HG02759 (cell line): ENCODE measurements at regions not wholly inside any gene's neighbourhood (a gene's known extent, or its start where the extent isn't known, plus 50 kb on each side); places are given as distances from the start of the nearest gene placed in this dataset.
"Not testable (repeated sequence)": the region's sequence is repeated elsewhere in the genome, so short reads cannot be mapped to it uniquely, and the experiment has no call there.

Source experiments
- ATAC-seq: cut with Tn5 transposase; IDR thresholded peaks from one replicate; pipeline ENCODE4 v1.9.1; 2021; ENCODE audit warnings: mild to moderate bottlenecking, moderate library complexity; ENCODE audit not compliant: unreplicated experiment

GRCh38 chr1:199930067-199930466 lies 97.4 kb upstream of the NR5A2 start:
- not testable (repeated sequence) for ATAC-seq

GRCh38 chr1:199931666-199932377 lies 95.7 kb upstream of the NR5A2 start:
- no peak for ATAC-seq

GRCh38 chr1:199932462-199932861 lies 95.0 kb upstream of the NR5A2 start:
- ATAC-seq, result no peak

- ATAC-seq, result no peak
Measured at GRCh38 chr1:199936441-199936840, 91.1 kb upstream of the NR5A2 start.

- no peak for ATAC-seq
Measured at GRCh38 chr1:199937161-199937560, 90.3 kb upstream of the NR5A2 start.

DNA sequence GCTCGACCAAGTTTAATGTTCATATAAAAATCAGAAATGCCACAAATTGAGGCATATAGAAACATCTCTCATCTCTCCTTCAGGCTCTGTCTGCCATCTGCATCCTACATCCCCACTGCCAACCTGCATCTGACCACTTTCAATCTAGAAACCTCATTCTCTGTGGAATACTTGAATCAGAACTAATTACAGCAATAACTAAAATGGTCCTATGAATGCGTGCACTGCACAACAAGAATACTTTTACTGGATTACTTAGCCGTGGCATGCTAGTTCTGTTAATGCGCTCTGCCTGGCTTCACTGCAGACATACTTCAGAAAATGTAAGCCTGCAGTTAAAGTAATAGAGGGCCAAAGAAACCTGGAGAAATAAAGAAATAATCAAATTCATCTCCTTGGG lies 89.8 kb upstream of the NR5A2 start:
- ATAC-seq, result no peak

GRCh38 chr1:199944986-199945385 lies 82.5 kb upstream of the NR5A2 start:
- ATAC-seq, result no peak

DNA sequence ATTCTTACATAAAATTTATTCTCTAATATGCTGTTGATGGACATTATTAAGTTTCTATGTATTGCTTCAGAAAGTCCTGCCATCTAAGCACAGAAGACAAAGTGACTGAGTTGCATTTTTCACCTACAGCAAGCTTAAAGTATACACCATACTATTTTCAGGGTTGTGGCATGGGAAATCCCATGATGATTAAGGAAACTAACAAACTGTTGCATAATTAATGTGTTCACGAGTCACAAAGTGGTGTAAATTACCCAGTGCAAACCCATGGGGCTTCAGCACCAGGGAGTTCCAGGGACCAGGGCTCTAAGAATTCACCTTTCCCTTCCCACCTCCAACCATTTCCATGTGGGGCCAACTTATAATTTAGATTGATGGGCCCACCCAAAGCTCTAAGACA lies 81.9 kb upstream of the NR5A2 start:
- no peak for ATAC-seq

- ATAC-seq, result no peak
Measured at GRCh38 chr1:199946305-199947155, 81.0 kb upstream of the NR5A2 start.

- no peak for ATAC-seq
Measured at GRCh38 chr1:199948587-199949280, 78.8 kb upstream of the NR5A2 start.

DNA sequence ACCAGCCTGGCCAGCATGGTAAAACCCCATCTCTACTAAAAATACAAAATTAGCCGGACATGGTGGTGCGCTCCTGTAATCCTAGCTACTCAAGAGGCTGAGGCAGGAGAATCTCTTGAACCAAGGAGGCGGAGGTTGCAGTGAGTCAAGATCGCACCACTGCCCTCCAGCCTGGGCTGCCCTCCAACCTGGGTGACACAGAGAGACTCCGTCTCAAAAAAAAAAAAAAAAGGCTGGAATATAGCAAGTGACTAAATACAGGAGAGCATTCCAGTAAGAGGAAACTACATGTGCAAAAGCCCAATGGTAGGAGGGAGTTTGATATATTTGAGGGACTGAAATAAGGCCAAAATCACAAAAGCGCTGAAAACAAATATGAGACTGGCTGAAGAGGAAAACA lies 76.5 kb upstream of the NR5A2 start:
- ATAC-seq, result not testable (repeated sequence)

GRCh38 chr1:199953651-199954050 lies 73.9 kb upstream of the NR5A2 start:
- ATAC-seq, result no peak

- ATAC-seq, result no peak
Measured at GRCh38 chr1:199954699-199955098, 72.8 kb upstream of the NR5A2 start.

DNA sequence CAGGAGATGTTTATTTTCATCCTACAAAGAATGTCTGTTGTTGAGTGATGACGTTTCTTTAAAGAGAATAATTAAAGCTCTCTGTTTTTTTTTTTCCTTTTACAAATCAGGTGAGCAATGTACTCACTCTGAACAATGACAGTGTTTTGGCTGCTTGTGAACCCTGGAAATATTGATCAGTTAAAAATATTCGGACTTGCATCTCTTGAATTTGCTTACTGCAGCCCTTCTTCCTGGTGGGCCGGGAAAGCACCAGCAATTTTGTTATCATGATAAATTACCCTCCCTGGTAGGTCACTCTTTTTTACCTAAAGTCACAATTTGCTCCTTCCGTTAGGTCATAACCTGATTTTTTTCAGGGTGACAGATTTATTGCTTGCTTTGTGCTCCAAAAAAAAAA lies 72.3 kb upstream of the NR5A2 start:
- no peak for ATAC-seq

GRCh38 chr1:199956005-199956404 lies 71.5 kb upstream of the NR5A2 start:
- no peak for ATAC-seq

DNA sequence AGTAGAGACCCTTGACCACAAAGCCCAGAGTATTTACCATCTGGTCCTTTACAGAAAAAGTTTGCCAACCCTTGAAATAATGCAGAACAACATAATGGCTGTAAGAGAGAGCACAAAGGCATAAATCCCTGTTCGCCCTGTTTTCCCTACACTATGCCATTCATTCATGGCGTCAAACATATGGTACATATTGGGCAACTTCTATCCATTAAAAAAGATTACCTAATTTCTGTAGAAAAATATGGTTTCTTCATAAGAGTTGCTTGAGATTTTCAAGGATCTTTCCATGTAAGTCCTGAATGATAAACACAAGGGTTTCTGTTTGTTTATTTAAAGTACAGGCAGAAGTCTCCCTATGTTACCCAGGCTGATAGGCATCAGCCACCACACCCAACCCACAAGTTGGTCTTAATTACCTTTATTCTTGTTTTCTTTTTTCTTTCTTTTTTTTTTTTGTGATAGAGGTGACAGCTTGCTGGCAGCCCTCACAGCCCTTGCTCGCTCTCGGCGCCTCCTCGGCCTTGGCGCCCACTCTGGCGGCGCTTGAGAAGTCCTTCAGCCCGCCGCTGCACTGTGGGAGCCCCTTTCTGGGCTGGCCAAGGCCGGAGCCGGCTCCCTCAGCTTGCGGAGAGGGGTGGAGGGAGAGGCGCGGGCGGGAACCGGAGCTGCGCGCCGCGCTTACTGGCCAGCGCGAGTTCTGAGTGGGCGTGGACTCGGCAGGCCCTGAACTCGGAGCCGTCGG lies 68.3 kb upstream of the NR5A2 start:
- no peak for ATAC-seq

- ATAC-seq, result no peak
Measured at GRCh38 chr1:199959775-199960110, 67.8 kb upstream of the NR5A2 start.

- no peak for ATAC-seq
Measured at GRCh38 chr1:199970125-199970524, 57.4 kb upstream of the NR5A2 start.

DNA sequence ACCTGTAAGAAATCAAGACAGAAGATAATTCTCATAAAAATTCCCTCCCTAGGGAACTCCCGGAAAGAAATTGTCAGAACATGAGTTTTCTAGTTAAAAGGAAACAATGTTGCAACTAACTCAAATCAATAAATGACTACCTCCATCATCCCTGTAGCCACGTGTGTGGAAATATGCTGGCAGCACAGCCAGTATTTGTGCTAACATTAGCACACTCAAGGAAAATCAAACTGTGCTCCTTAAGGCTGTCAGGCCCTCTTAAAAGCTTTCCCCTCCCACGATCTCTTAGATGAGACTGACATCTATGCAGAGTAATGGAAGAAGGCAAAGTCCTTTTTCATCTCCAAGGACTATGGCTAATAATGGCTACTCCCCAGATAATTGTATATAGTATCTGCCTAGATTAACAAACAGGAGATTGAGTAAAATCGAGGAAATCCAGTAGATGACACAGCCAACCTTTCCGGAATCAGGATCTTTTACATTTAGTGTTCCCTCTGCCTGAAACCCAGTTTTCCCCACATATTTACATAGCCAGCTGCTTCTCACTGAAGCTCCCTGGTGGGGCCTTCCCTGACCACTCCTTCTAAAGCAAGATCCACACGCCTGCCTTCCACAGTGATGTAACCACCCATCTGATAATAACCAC lies 50.9 kb upstream of the NR5A2 start:
- no peak for ATAC-seq
